Adrenal gland (tissue), 9 donors: ENCODE measurements at regions not wholly inside any gene's neighbourhood (a gene's known extent, or its start where the extent isn't known, plus 50 kb on each side); places are given as distances from the start of the nearest gene placed in this dataset.
"Not testable (repeated sequence)": the region's sequence is repeated elsewhere in the genome, so short reads cannot be mapped to it uniquely, and the experiment has no call there.

Experiments used
- DNase-seq, 7 donors: peaks; one replicate each; pipeline ENCODE4 v3.0.0-alpha.2; 2019 to 2020
- H3K27ac ChIP-seq, 5 donors: fragments of 200-600 bp; sonication (generic) in 4 of 5; 1 replicate in 3 of 5; 2 replicates in 2 of 5; pipeline versions ENCODE4 v1.5.1 to v1.8.0; 2016 to 2020; ENCODE audit warnings: mild to moderate bottlenecking in 1 of 5
- H3K27me3 ChIP-seq: fragments of 200-600 bp; 2 replicates; pipeline ENCODE4 v1.8.0; 2021
- H3K36me3 ChIP-seq, 2 donors: fragments of 200-600 bp; replicated peaks in 1 of 2; 1 replicate in 1 of 2; 2 replicates in 1 of 2; pipeline versions ENCODE4 v1.5.1 to v1.8.0; 2018 to 2022
- H3K4me1 ChIP-seq, 2 donors: fragments of 200-600 bp; replicated peaks in 1 of 2; 1 replicate in 1 of 2; 2 replicates in 1 of 2; pipeline versions ENCODE4 v1.5.1 to v1.8.0; 2018 to 2021
- H3K4me3 ChIP-seq, 4 donors: fragments of 200-600 bp; sonication (generic) in 3 of 4; one replicate each; pipeline ENCODE4 v1.5.1; 2016 to 2018
- H3K9me3 ChIP-seq, 3 donors: fragments of 200-600 bp; sonication (generic) in 1 of 3; replicated peaks in 1 of 3; 1 replicate in 2 of 3; 2 replicates in 1 of 3; pipeline versions ENCODE4 v1.5.1 to v1.8.0; 2016 to 2021
- CTCF ChIP-seq, 6 experiments: fragments of 450-650 bp in 4 of 6; fragments of 200-600 bp in 2 of 6; sonication (generic) in 1 of 6; IDR thresholded peaks; 1 replicate in 5 of 6; 2 replicates in 1 of 6; pipeline versions ENCODE4 v1.5.1 to v1.8.0; 2016 to 2021; ENCODE audit warnings: antibody characterized with exemption in 6 of 6, mild to moderate bottlenecking in 2 of 6, moderate library complexity in 1 of 6
- POLR2A ChIP-seq, 2 donors: fragments of 450-650 bp; IDR thresholded peaks; one replicate each; pipeline ENCODE4 v1.6.1; 2017; ENCODE audit warnings: antibody characterized with exemption in 2 of 2, mild to moderate bottlenecking in 2 of 2, moderate library complexity in 1 of 2
- WGBS, 4 donors: extraction: QIAGEN DNeasy Blood & Tissue Kit in 2 of 4; methylation state at CpG; one replicate each; pipeline versions ENCODE4 v1.1.5 to v1.1.7; 2013 to 2017; 5-methylcytosine and 5-hydroxymethylcytosine counted together
- intact Hi-C, 2 donors: fragments of 100-400 bp; cut with DNase I; formaldehyde crosslinking; loops; one replicate each; pipeline versions ENCODE4 v1.14.1 to v1.15.0; 2022 to 2023
- donor health status: healthy with polysubstance abuse.
- donor health status: Bipolar disorder and iron deficiency.
- donor health status: DM: yes; HTN: yes; CAD: no.
- donor health status: DM: no; HTN: no; CAD: no.
- donor health status: DM: no; HTN: no; CAD: no.

- TF ChIP-seq CTCF (IDR thresholded peaks at IDR 0.05) (no peak), POLR2A (IDR thresholded peaks at IDR 0.05) (no peak)
- 61 to 81% (median 72%) methylated on average over 6 to 11 of the region's 11 CpGs for WGBS, 4 donors
- intact Hi-C loops, result no loop called here
- Histone ChIP-seq H3K4me3 (no peak overlapping the region), H3K27me3 (no peaks in the 10 kb centered on the region), H3K36me3 (no peaks in the 10 kb centered on the region), H3K9me3 (no peaks in the 10 kb centered on the region), H3K4me1 (no peaks in the 10 kb centered on the region), H3K27ac (no peak overlapping the region)
- DNase-seq, result peak in 1 of 7 donors; percentile 17
Observed at GRCh38 chr3:11915621-11916424, 69.1 kb upstream of the TAMM41 start.

- H3K27me3 ChIP-seq, H3K9me3 ChIP-seq, H3K4me1 ChIP-seq, intact Hi-C loops, H3K27ac ChIP-seq, H3K36me3 ChIP-seq, H3K4me3 ChIP-seq: not testable (repeated sequence)
- 56 to 69% (median 66%) methylated on average over 2 of the region's 2 CpGs for WGBS, 4 donors
- DNase-seq, result peak in 1 of 7 donors; percentile 14
Observed at GRCh38 chr3:11916425-11916762, 69.7 kb upstream of the TAMM41 start.

GRCh38 chr3:11917051-11917450 is 70.4 kb upstream of the TAMM41 start:
- H3K36me3 ChIP-seq, result no peaks in the 10 kb centered on the region
- DNase-seq, result no peak
- H3K4me3 ChIP-seq, result no peak overlapping the region
- WGBS, 4 donors, result 87 to 88% (median 88%) methylated on average over 9 to 11 of the region's 11 CpGs
- no peak overlapping the region for H3K27ac ChIP-seq
- intact Hi-C loops, result no loop called here
- TF ChIP-seq POLR2A (IDR thresholded peaks at IDR 0.05) (no peak), CTCF (IDR thresholded peaks at IDR 0.05) (no peak)
- H3K9me3 ChIP-seq, result no peaks in the 10 kb centered on the region
- H3K4me1 ChIP-seq, result no peaks in the 10 kb centered on the region
- H3K27me3 ChIP-seq, result no peaks in the 10 kb centered on the region

- intact Hi-C loops, result no loop called here
Observed at GRCh38 chr3:11919390-11919789, 72.7 kb upstream of the TAMM41 start.

More at GRCh38 chr3:11919390-11919789, 72.7 kb upstream of the TAMM41 start:
- Histone ChIP-seq H3K27me3 (no peaks in the 10 kb centered on the region), H3K4me3 (no peak overlapping the region), H3K4me1 (no peaks in the 10 kb centered on the region), H3K9me3 (no peaks in the 10 kb centered on the region), H3K36me3 (no peaks in the 10 kb centered on the region), H3K27ac (no peak overlapping the region)
- DNase-seq, result peak in 1 of 7 donors; percentile 20
- 33 to 44% (median 43%) methylated on average over 7 of the region's 7 CpGs for WGBS, 4 donors
- TF ChIP-seq CTCF (IDR thresholded peaks at IDR 0.05) (no peak), POLR2A (IDR thresholded peaks at IDR 0.05) (no peak)
